Osteoblast (primary cell): ENCODE measurements at regions not wholly inside any gene's neighbourhood (a gene's known extent, or its start where the extent isn't known, plus 50 kb on each side); places are given as distances from the start of the nearest gene placed in this dataset.

ENCODE experiments used
- DNase-seq: peaks from one replicate; pipeline ENCODE4 v3.0.0; 2011; ENCODE audit warnings: low spot score, mixed read lengths; ENCODE audit not compliant: insufficient read length; ENCODE audit errors: missing footprints
- H2AFZ ChIP-seq: 2 replicates; pipeline ENCODE4 v1.6.0; 2011; ENCODE audit warnings: mild to moderate bottlenecking, low read length
- H3K27ac ChIP-seq: 2 replicates; pipeline ENCODE4 v1.5.1; 2011; ENCODE audit warnings: mild to moderate bottlenecking, low read depth, low read length, moderate library complexity
- H3K27me3 ChIP-seq: 2 replicates; pipeline ENCODE4 v1.6.0; 2012; ENCODE audit warnings: mild to moderate bottlenecking, control low read depth, inconsistent platforms, low read length, moderate library complexity; ENCODE audit not compliant: insufficient read depth
- H3K36me3 ChIP-seq: 2 replicates; pipeline ENCODE4 v1.5.1; 2011; ENCODE audit warnings: mild to moderate bottlenecking, low read length, control low read depth, moderate library complexity; ENCODE audit not compliant: insufficient read depth
- H3K4me1 ChIP-seq: 2 replicates; pipeline ENCODE4 v1.5.1; 2011; ENCODE audit warnings: mild to moderate bottlenecking, low read length, control low read depth, moderate library complexity; ENCODE audit not compliant: insufficient read depth
- H3K4me2 ChIP-seq: 2 replicates; pipeline ENCODE4 v1.6.0; 2011; ENCODE audit warnings: mild to moderate bottlenecking, low read length; ENCODE audit not compliant: insufficient read depth
- H3K4me3 ChIP-seq: fragments of 200-600 bp; sonication (generic); 3 replicates; pipeline ENCODE4 v1.5.1; 2012; ENCODE audit warnings: mild to moderate bottlenecking, low read length, inconsistent platforms; ENCODE audit not compliant: insufficient read depth
- H3K79me2 ChIP-seq: 2 replicates; pipeline ENCODE4 v1.6.0; 2012; ENCODE audit warnings: mild to moderate bottlenecking, low read length, control low read depth, inconsistent platforms; ENCODE audit not compliant: insufficient read depth
- H3K9me3 ChIP-seq: 2 replicates; pipeline ENCODE4 v1.5.1; 2011; ENCODE audit warnings: low read depth, low read length, control low read depth
- H4K20me1 ChIP-seq: 2 replicates; pipeline ENCODE4 v1.6.0; 2012; ENCODE audit warnings: mild to moderate bottlenecking, low read length, control low read depth; ENCODE audit not compliant: insufficient read depth
- CTCF ChIP-seq: IDR thresholded peaks from 2 replicates; pipeline ENCODE4 v1.5.1; 2011; ENCODE audit warnings: mild to moderate bottlenecking, low read depth, low read length, moderate library complexity; ENCODE audit errors: extremely low read depth

- H2AFZ ChIP-seq, result no peak overlapping the region
- no peaks in the 10 kb centered on the region for H3K9me3 ChIP-seq
- no peak for TF ChIP-seq CTCF
- H3K4me1 ChIP-seq, result no peaks in the 10 kb centered on the region
- no peaks in the 10 kb centered on the region for H3K79me2 ChIP-seq
- H3K27me3 ChIP-seq, result no peaks in the 10 kb centered on the region
- no peak overlapping the region for H3K4me2 ChIP-seq
- no peaks in the 10 kb centered on the region for H3K36me3 ChIP-seq
- no peak overlapping the region for H3K27ac ChIP-seq
- no peak overlapping the region for H3K4me3 ChIP-seq
- DNase-seq, result no peak
- no peaks in the 10 kb centered on the region for H4K20me1 ChIP-seq
Observed at GRCh38 chr5:4244306-4244705, 648.7 kb downstream of the IRX1 start.

- Histone ChIP-seq H3K9me3 (no peaks in the 10 kb centered on the region), H3K4me1 (no peaks in the 10 kb centered on the region), H3K27me3 (no peaks in the 10 kb centered on the region), H3K79me2 (no peaks in the 10 kb centered on the region), H3K27ac (no peak overlapping the region), H3K36me3 (no peaks in the 10 kb centered on the region), H2AFZ (no peak overlapping the region), H3K4me2 (no peak overlapping the region), H4K20me1 (no peaks in the 10 kb centered on the region), H3K4me3 (no peak overlapping the region)
- DNase-seq, result no peak
- no peak for TF ChIP-seq CTCF
Observed at GRCh38 chr5:4245076-4245475, 649.4 kb downstream of the IRX1 start.

- H3K9me3 ChIP-seq, result no peaks in the 10 kb centered on the region
- H3K27ac ChIP-seq, result no peak overlapping the region
- H3K27me3 ChIP-seq, result no peaks in the 10 kb centered on the region
- H3K4me3 ChIP-seq, result no peak overlapping the region
- TF ChIP-seq CTCF, result no peak
- H2AFZ ChIP-seq, result no peak overlapping the region
- no peak overlapping the region for H3K4me2 ChIP-seq
- H3K4me1 ChIP-seq, result no peaks in the 10 kb centered on the region
- H4K20me1 ChIP-seq, result no peaks in the 10 kb centered on the region
- no peaks in the 10 kb centered on the region for H3K36me3 ChIP-seq
- H3K79me2 ChIP-seq, result no peaks in the 10 kb centered on the region
- no peak for DNase-seq
Observed at GRCh38 chr5:4245511-4245910, 649.9 kb downstream of the IRX1 start.

GRCh38 chr5:4246447-4246846 is 650.8 kb downstream of the IRX1 start:
- Histone ChIP-seq H3K79me2 (no peaks in the 10 kb centered on the region), H3K27ac (no peak overlapping the region), H4K20me1 (no peaks in the 10 kb centered on the region), H3K4me3 (no peak overlapping the region), H3K36me3 (no peaks in the 10 kb centered on the region), H3K4me1 (no peaks in the 10 kb centered on the region), H3K27me3 (no peaks in the 10 kb centered on the region), H3K4me2 (no peak overlapping the region), H3K9me3 (no peaks in the 10 kb centered on the region), H2AFZ (no peak overlapping the region)
- no peak for DNase-seq
- TF ChIP-seq CTCF, result no peak
